Mesendoderm (in vitro differentiated cells): ENCODE measurements at regions not wholly inside any gene's neighbourhood (a gene's known extent, or its start where the extent isn't known, plus 50 kb on each side); places are given as distances from the start of the nearest gene placed in this dataset.

Experiments
- DNase-seq: peaks from one replicate; pipeline ENCODE4 v3.0.0; 2013
- H2AK5ac ChIP-seq: 2 replicates; pipeline ENCODE4 v1.6.1; 2013; ENCODE audit warnings: low read length, inconsistent platforms
- H2BK120ac ChIP-seq: 2 replicates; pipeline ENCODE4 v1.6.1; 2013; ENCODE audit warnings: low read depth, mild to moderate bottlenecking, low read length, moderate library complexity, mixed read lengths
- H2BK15ac ChIP-seq: replicated peaks from 2 replicates; pipeline ENCODE4 v1.6.1; 2013; ENCODE audit warnings: low read depth, mild to moderate bottlenecking, moderate library complexity
- H2BK5ac ChIP-seq: 2 replicates; pipeline ENCODE4 v1.6.1; 2013; ENCODE audit warnings: low read length, inconsistent platforms
- H3K18ac ChIP-seq: 2 replicates; pipeline ENCODE4 v1.6.1; 2013; ENCODE audit warnings: mild to moderate bottlenecking, low read length, mixed read lengths
- H3K23ac ChIP-seq: one replicate; pipeline ENCODE4 v1.6.1; 2013; ENCODE audit warnings: low read length
- H3K27ac ChIP-seq: 2 replicates; pipeline ENCODE4 v1.5.1; 2013; ENCODE audit warnings: low read depth, mild to moderate bottlenecking, inconsistent platforms, low read length, moderate library complexity
- H3K27me3 ChIP-seq: 2 replicates; pipeline ENCODE4 v1.6.1; 2013; ENCODE audit warnings: low read length, control low read depth, mild to moderate bottlenecking, inconsistent platforms; ENCODE audit not compliant: insufficient read depth, poor library complexity
- H3K36me3 ChIP-seq: 2 replicates; pipeline ENCODE4 v1.6.1; 2013; ENCODE audit warnings: low read length, inconsistent platforms; ENCODE audit not compliant: control insufficient read depth, insufficient read depth
- H3K4ac ChIP-seq: one replicate; pipeline ENCODE4 v1.6.1; 2013; ENCODE audit warnings: low read depth, mild to moderate bottlenecking, low read length, moderate library complexity
- H3K4me1 ChIP-seq: 2 replicates; pipeline ENCODE4 v1.6.1; 2013; ENCODE audit warnings: low read depth, low read length, inconsistent platforms; ENCODE audit not compliant: control insufficient read depth
- H3K4me2 ChIP-seq: 2 replicates; pipeline ENCODE4 v1.6.1; 2013; ENCODE audit warnings: low read length
- H3K4me3 ChIP-seq: 2 replicates; pipeline ENCODE4 v1.5.1; 2013; ENCODE audit warnings: mild to moderate bottlenecking, low read length
- H3K56ac ChIP-seq: one replicate; pipeline ENCODE4 v1.6.1; 2013; ENCODE audit warnings: low read length
- H3K79me1 ChIP-seq: 2 replicates; pipeline ENCODE4 v1.6.1; 2013; ENCODE audit warnings: low read length, inconsistent platforms
- H3K79me2 ChIP-seq: 2 replicates; pipeline ENCODE4 v1.6.1; 2013; ENCODE audit warnings: mild to moderate bottlenecking, low read length; ENCODE audit not compliant: control insufficient read depth, insufficient read depth
- H3K9ac ChIP-seq: 2 replicates; pipeline ENCODE4 v1.6.1; 2013; ENCODE audit warnings: low read length, inconsistent platforms
- H4K5ac ChIP-seq: one replicate; pipeline ENCODE4 v1.6.1; 2013; ENCODE audit warnings: low read length
- H4K8ac ChIP-seq: one replicate; pipeline ENCODE4 v1.6.1; 2013; ENCODE audit warnings: low read depth, mild to moderate bottlenecking, control low read depth, low read length, moderate library complexity
- WGBS: extraction: QIAGEN DNeasy Blood & Tissue Kit; methylation state at CpG from one replicate; pipeline ENCODE4 v1.1.7; 2013; ENCODE audit warnings: low lambda C conversion rate, missing lambda C conversion rate; ENCODE audit not compliant: insufficient coverage; ENCODE audit errors: extremely low coverage; 5-methylcytosine and 5-hydroxymethylcytosine counted together

- Histone ChIP-seq H3K4ac (no peak overlapping the region), H3K27me3 (no peaks in the 10 kb centered on the region), H3K4me3 (no peak overlapping the region), H4K5ac (no peak overlapping the region), H3K36me3 (no peaks in the 10 kb centered on the region), H3K79me2 (no peaks in the 10 kb centered on the region), H2AK5ac (no peak overlapping the region), H2BK120ac (no peak overlapping the region), H3K79me1 (no peaks in the 10 kb centered on the region), H3K18ac (no peak overlapping the region), H4K8ac (no peak overlapping the region), H3K9ac (no peak overlapping the region), H2BK5ac (no peak overlapping the region), H2BK15ac (no peak overlapping the region), H3K56ac (no peak overlapping the region), H3K23ac (no peak overlapping the region), H3K4me1 (peaks cover 12% of the 10 kb centered on the region), H3K27ac (no peak overlapping the region), H3K4me2 (no peak overlapping the region)
- DNase-seq: no peak
- no CpG with 5 or more reads among the region's 4 CpGs for WGBS
These were observed 213.0 kb downstream of the ERCC6L2 start for GRCh38 chr9:96088510-96088909.

GRCh38 chr9:96087669-96088299, 212.3 kb downstream of the ERCC6L2 start:
- no peak overlapping the region for H2AK5ac ChIP-seq
- H3K4me2 ChIP-seq: no peak overlapping the region
- H2BK15ac ChIP-seq: no peak overlapping the region
- H4K8ac ChIP-seq: no peak overlapping the region
- peak overlapping the region; percentile 62 for H2BK120ac ChIP-seq
- peak; percentile 97 for DNase-seq
- no peaks in the 10 kb centered on the region for H3K36me3 ChIP-seq
- peak overlapping the region; percentile 91 for H3K27ac ChIP-seq
- no peaks in the 10 kb centered on the region for H3K27me3 ChIP-seq
- no peak overlapping the region for H3K9ac ChIP-seq
- no peaks in the 10 kb centered on the region for H3K79me2 ChIP-seq
- H3K4me3 ChIP-seq: no peak overlapping the region
- peak overlapping the region; percentile 45 for H3K56ac ChIP-seq
- H2BK5ac ChIP-seq: peak overlapping the region; percentile 97
- no peak overlapping the region for H4K5ac ChIP-seq
- peaks cover 12% of the 10 kb centered on the region for H3K4me1 ChIP-seq
- no CpG with 5 or more reads among the region's 10 CpGs for WGBS
- peak overlapping the region; percentile 32 for H3K18ac ChIP-seq
- H3K4ac ChIP-seq: no peak overlapping the region
- H3K23ac ChIP-seq: no peak overlapping the region
- H3K79me1 ChIP-seq: no peaks in the 10 kb centered on the region

- Histone ChIP-seq H2BK120ac (no peak overlapping the region), H3K79me2 (no peaks in the 10 kb centered on the region), H3K23ac (no peak overlapping the region), H3K4me3 (no peak overlapping the region), H3K4me2 (peak overlapping the region; percentile 11), H4K5ac (no peak overlapping the region), H3K4me1 (peaks cover 12% of the 10 kb centered on the region), H2BK15ac (no peak overlapping the region), H3K9ac (peak overlapping the region; percentile 32), H4K8ac (no peak overlapping the region), H3K36me3 (no peaks in the 10 kb centered on the region), H3K56ac (peak overlapping the region; percentile 45), H2BK5ac (peak overlapping the region; percentile 97), H2AK5ac (peak overlapping the region; percentile 75), H3K79me1 (no peaks in the 10 kb centered on the region), H3K27ac (peak overlapping the region; percentile 91), H3K18ac (peak overlapping the region; percentile 69), H3K4ac (peak overlapping the region; percentile 44), H3K27me3 (no peaks in the 10 kb centered on the region)
- DNase-seq: peak; percentile 53
- WGBS: no CpG with 5 or more reads among the region's 16 CpGs
These were observed 211.6 kb downstream of the ERCC6L2 start for GRCh38 chr9:96086936-96087571.

DNA sequence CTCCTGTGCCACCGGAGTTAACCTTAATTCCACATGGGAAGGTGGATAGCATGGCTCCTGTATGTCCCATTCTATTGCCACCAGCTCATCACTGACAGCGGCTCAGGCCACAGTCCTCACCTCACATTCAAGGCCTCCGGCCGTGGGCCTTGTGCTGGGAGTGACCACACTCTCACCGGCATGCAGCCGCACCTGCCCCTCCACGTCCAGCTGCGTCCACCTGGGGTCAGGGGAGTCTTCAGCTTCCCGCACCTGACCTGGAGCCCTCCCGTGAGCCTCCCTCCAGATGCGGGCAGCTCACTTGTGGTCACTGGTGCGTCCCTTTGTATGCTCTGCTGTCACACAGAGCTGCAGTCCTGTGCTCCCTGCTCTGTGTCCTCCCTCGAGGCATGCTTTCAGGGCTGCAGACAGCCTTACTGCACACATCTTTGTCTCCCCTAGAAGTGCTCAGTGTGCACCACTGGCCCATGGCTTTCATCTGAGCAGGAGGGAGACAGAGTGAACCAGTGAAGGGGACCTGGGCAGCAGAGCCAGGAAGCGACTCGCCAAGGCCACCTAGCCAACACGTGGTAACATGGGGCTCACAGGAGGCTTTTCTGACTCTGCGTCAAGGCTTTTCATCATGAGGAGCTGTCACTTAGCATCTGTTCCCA, 210.1 kb downstream of the ERCC6L2 start:
- WGBS: no CpG with 5 or more reads among the region's 17 CpGs
- H3K79me1 ChIP-seq: no peaks in the 10 kb centered on the region
- no peak overlapping the region for H3K23ac ChIP-seq
- peak overlapping the region; percentile 75 for H3K56ac ChIP-seq
- no peak overlapping the region for H2BK15ac ChIP-seq
- H3K79me2 ChIP-seq: no peaks in the 10 kb centered on the region
- no peak overlapping the region for H3K4ac ChIP-seq
- no peak overlapping the region for H3K27ac ChIP-seq
- no peaks in the 10 kb centered on the region for H3K36me3 ChIP-seq
- no peak overlapping the region for H3K4me3 ChIP-seq
- H3K27me3 ChIP-seq: no peaks in the 10 kb centered on the region
- peaks cover 12% of the 10 kb centered on the region for H3K4me1 ChIP-seq
- H3K9ac ChIP-seq: no peak overlapping the region
- H3K18ac ChIP-seq: no peak overlapping the region
- H2BK5ac ChIP-seq: peak overlapping the region; percentile 67
- H2BK120ac ChIP-seq: no peak overlapping the region
- H4K5ac ChIP-seq: no peak overlapping the region
- H4K8ac ChIP-seq: no peak overlapping the region
- peak overlapping the region; percentile 97 for H2AK5ac ChIP-seq
- DNase-seq: no peak
- H3K4me2 ChIP-seq: no peak overlapping the region

DNA sequence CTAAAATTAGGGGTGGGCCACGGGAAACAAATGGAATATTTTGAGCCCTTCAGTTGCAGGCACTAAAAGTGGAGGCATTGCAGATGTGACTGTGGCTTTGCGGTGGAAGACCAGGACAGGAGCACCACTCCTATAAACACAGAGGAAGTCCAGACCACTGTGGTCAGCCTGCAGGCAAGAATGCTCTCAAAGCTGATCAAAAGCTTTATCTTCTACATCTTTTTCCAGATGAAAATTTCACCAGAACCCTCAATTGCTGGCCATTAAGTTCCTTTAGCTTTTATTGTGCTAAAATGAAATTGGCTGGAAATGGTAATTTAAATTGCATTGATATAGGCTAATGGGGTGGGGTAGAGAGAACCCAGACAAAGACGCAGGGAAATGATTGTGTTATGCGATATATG, 208.8 kb downstream of the ERCC6L2 start:
- no peak overlapping the region for H3K56ac ChIP-seq
- H3K4me1 ChIP-seq: peaks cover 12% of the 10 kb centered on the region
- H2BK5ac ChIP-seq: no peak overlapping the region
- H3K27ac ChIP-seq: no peak overlapping the region
- H3K18ac ChIP-seq: no peak overlapping the region
- no peak overlapping the region for H3K4me2 ChIP-seq
- H3K36me3 ChIP-seq: no peaks in the 10 kb centered on the region
- H2AK5ac ChIP-seq: no peak overlapping the region
- H4K8ac ChIP-seq: no peak overlapping the region
- H3K79me1 ChIP-seq: no peaks in the 10 kb centered on the region
- no peak overlapping the region for H3K23ac ChIP-seq
- H3K9ac ChIP-seq: no peak overlapping the region
- no peak overlapping the region for H2BK120ac ChIP-seq
- no peak overlapping the region for H3K4ac ChIP-seq
- no peaks in the 10 kb centered on the region for H3K27me3 ChIP-seq
- no CpG with 5 or more reads among the region's 4 CpGs for WGBS
- no peak overlapping the region for H3K4me3 ChIP-seq
- no peak for DNase-seq
- no peak overlapping the region for H4K5ac ChIP-seq
- no peaks in the 10 kb centered on the region for H3K79me2 ChIP-seq
- H2BK15ac ChIP-seq: no peak overlapping the region
